ENCODE measurements at regions not wholly inside any gene's neighbourhood (a gene's known extent, or its start where the extent isn't known, plus 50 kb on each side); places are given as distances from the start of the nearest gene placed in this dataset.
A peak's percentile ranks its signal among the peaks of the same experiment; 100 is the strongest.
"Not testable (repeated sequence)": the region's sequence is repeated elsewhere in the genome, so short reads cannot be mapped to it uniquely, and the experiment has no call there.

GRCh38 chr14:56412468-56413434 is 166.8 kb upstream of the TMEM260 start:
- ATAC-seq (no peak), DNase-seq (ENCODE audit: low spot score in 2 of 2) (no peak)
- H3K36me3 Mint-ChIP-seq = no peaks in the 10 kb centered on the region
- peaks cover 0 to 7% of the 10 kb centered on the region in 2 donors for H3K9me3 Mint-ChIP-seq
- peak overlapping the region in 1 of 2 donors; percentile 11 for H3K27ac Mint-ChIP-seq

- Mint-ChIP-seq H3K27ac (no peak overlapping the region), H3K9me3 (peaks cover 0 to 7% of the 10 kb centered on the region in 2 donors), H3K36me3 (no peaks in the 10 kb centered on the region)
- DNase-seq (ENCODE audit: low spot score in 2 of 2) (no peak), ATAC-seq (no peak)
These were observed 165.9 kb upstream of the TMEM260 start for GRCh38 chr14:56413721-56414120.

- H3K27ac Mint-ChIP-seq = no peak overlapping the region
- ATAC-seq (no peak), DNase-seq (ENCODE audit: low spot score in 2 of 2) (no peak)
- H3K36me3 Mint-ChIP-seq = no peaks in the 10 kb centered on the region
- peaks cover 0 to 7% of the 10 kb centered on the region in 2 donors for H3K9me3 Mint-ChIP-seq
These were observed 165.4 kb upstream of the TMEM260 start for GRCh38 chr14:56414236-56414635.

GRCh38 chr14:56416213-56416612 is 163.4 kb upstream of the TMEM260 start:
- H3K36me3 Mint-ChIP-seq = no peaks in the 10 kb centered on the region
- peak in 1 of 2 donors; percentile 36 for ATAC-seq
- H3K27ac Mint-ChIP-seq = no peak overlapping the region
- DNase-seq (ENCODE audit: low spot score in 2 of 2) = no peak
- H3K9me3 Mint-ChIP-seq = no peaks in the 10 kb centered on the region

- DNase-seq (ENCODE audit: low spot score in 2 of 2) (no peak), ATAC-seq (peak in 1 of 2 donors; percentile 60)
- no peaks in the 10 kb centered on the region for H3K36me3 Mint-ChIP-seq
- H3K9me3 Mint-ChIP-seq = no peaks in the 10 kb centered on the region
- no peak overlapping the region for H3K27ac Mint-ChIP-seq
These were observed 162.4 kb upstream of the TMEM260 start for GRCh38 chr14:56417173-56417572.

- no peaks in the 10 kb centered on the region for H3K36me3 Mint-ChIP-seq
- no peaks in the 10 kb centered on the region for H3K9me3 Mint-ChIP-seq
- ATAC-seq = no peak
- DNase-seq (ENCODE audit: low spot score in 2 of 2) = no peak
- H3K27ac Mint-ChIP-seq = no peak overlapping the region
These were observed 159.8 kb upstream of the TMEM260 start for GRCh38 chr14:56419750-56420149.

- no peaks in the 10 kb centered on the region for H3K36me3 Mint-ChIP-seq
- no peaks in the 10 kb centered on the region for H3K9me3 Mint-ChIP-seq
- DNase-seq (ENCODE audit: low spot score in 2 of 2) = no peak
- H3K27ac Mint-ChIP-seq = no peak overlapping the region
- no peak for ATAC-seq
These were observed 157.4 kb upstream of the TMEM260 start for GRCh38 chr14:56422221-56422620.

GRCh38 chr14:56422703-56423213 is 156.8 kb upstream of the TMEM260 start:
- H3K9me3 Mint-ChIP-seq = no peaks in the 10 kb centered on the region
- no peak for ATAC-seq
- no peak for DNase-seq (ENCODE audit: low spot score in 2 of 2)
- H3K27ac Mint-ChIP-seq = no peak overlapping the region
- no peaks in the 10 kb centered on the region for H3K36me3 Mint-ChIP-seq

GRCh38 chr14:56423544-56423943 is 156.1 kb upstream of the TMEM260 start:
- ATAC-seq = no peak
- Mint-ChIP-seq H3K27ac (no peak overlapping the region), H3K36me3 (no peaks in the 10 kb centered on the region), H3K9me3 (no peaks in the 10 kb centered on the region)
- no peak for DNase-seq (ENCODE audit: low spot score in 2 of 2)

GRCh38 chr14:56431013-56431412 is 148.6 kb upstream of the TMEM260 start:
- ATAC-seq (no peak), DNase-seq (ENCODE audit: low spot score in 2 of 2) (no peak)
- H3K36me3 Mint-ChIP-seq = no peaks in the 10 kb centered on the region
- H3K9me3 Mint-ChIP-seq = no peaks in the 10 kb centered on the region
- H3K27ac Mint-ChIP-seq = no peak overlapping the region

GRCh38 chr14:56449670-56450213 is 129.9 kb upstream of the TMEM260 start:
- H3K27ac Mint-ChIP-seq = peak overlapping the region in 1 of 2 donors; percentile 65
- ATAC-seq = no peak
- H3K36me3 Mint-ChIP-seq = peaks cover 0 to 13% of the 10 kb centered on the region in 2 donors
- DNase-seq (ENCODE audit: low spot score in 2 of 2) = no peak
- H3K9me3 Mint-ChIP-seq = peaks cover 3 to 13% of the 10 kb centered on the region in 2 donors

GRCh38 chr14:56452940-56453339 is 126.7 kb upstream of the TMEM260 start:
- Mint-ChIP-seq H3K27ac (no peak overlapping the region), H3K9me3 (peaks cover 8 to 15% of the 10 kb centered on the region in 2 donors), H3K36me3 (peaks cover 0 to 19% of the 10 kb centered on the region in 2 donors)
- ATAC-seq = no peak
- no peak for DNase-seq (ENCODE audit: low spot score in 2 of 2)

GRCh38 chr14:56454680-56455079 is 124.9 kb upstream of the TMEM260 start:
- not testable (repeated sequence) for DNase-seq (ENCODE audit: low spot score in 2 of 2); ATAC-seq; H3K27ac Mint-ChIP-seq
- peaks cover 0 to 15% of the 10 kb centered on the region in 2 donors for H3K36me3 Mint-ChIP-seq
- H3K9me3 Mint-ChIP-seq = peaks cover 0 to 11% of the 10 kb centered on the region in 2 donors

- Mint-ChIP-seq H3K27ac (no peak overlapping the region), H3K9me3 (peaks cover 0 to 11% of the 10 kb centered on the region in 2 donors), H3K36me3 (peaks cover 0 to 9% of the 10 kb centered on the region in 2 donors)
- ATAC-seq (no peak), DNase-seq (ENCODE audit: low spot score in 2 of 2) (no peak)
These were observed 119.1 kb upstream of the TMEM260 start for GRCh38 chr14:56460469-56460868.

GRCh38 chr14:56461276-56462275 is 118.0 kb upstream of the TMEM260 start:
- peaks cover 0 to 3% of the 10 kb centered on the region in 2 donors for H3K9me3 Mint-ChIP-seq
- peaks cover 0 to 4% of the 10 kb centered on the region in 2 donors for H3K36me3 Mint-ChIP-seq
- no peak for ATAC-seq

GRCh38 chr14:56463271-56463890 is 116.2 kb upstream of the TMEM260 start:
- no peak overlapping the region for H3K27ac Mint-ChIP-seq

More at GRCh38 chr14:56461276-56462275, 118.0 kb upstream of the TMEM260 start:
- DNase-seq (ENCODE audit: low spot score in 2 of 2) = no peak
- H3K27ac Mint-ChIP-seq = no peak overlapping the region

More at GRCh38 chr14:56463271-56463890, 116.2 kb upstream of the TMEM260 start:
- no peak for DNase-seq (ENCODE audit: low spot score in 2 of 2)
- ATAC-seq = no peak
- Mint-ChIP-seq H3K9me3 (peaks cover 0 to 1% of the 10 kb centered on the region in 2 donors), H3K36me3 (peaks cover 0 to 4% of the 10 kb centered on the region in 2 donors)

Data from activated naive CD4-positive, alpha-beta T cell treated with anti-CD3 and anti-CD28 coated beads, Interleukin-2, amount 50 U/mL, for 72 hours (primary cell).